HEK293T (cell line): ENCODE measurements at regions not wholly inside any gene's neighbourhood (a gene's known extent, or its start where the extent isn't known, plus 50 kb on each side); places are given as distances from the start of the nearest gene placed in this dataset.

Source experiments
- CTCF ChIA-PET: fragments of 350-600 bp; formaldehyde crosslinking; extraction: SDS; loops from one replicate; lab custom pipeline; 2021; ENCODE audit warnings: antibody characterized with exemption, inconsistent platforms; lab: Yijun Ruan, JAX
- POLR2A ChIA-PET: fragments of 350-600 bp; formaldehyde crosslinking; extraction: SDS; loops from one replicate; lab custom pipeline; 2020; ENCODE audit warnings: antibody characterized with exemption, inconsistent platforms; lab: Yijun Ruan, JAX
- DNase-seq: peaks from one replicate; pipeline ENCODE4 v3.0.0; 2012; ENCODE audit warnings: mixed read lengths; ENCODE audit errors: extremely low spot score
- ARNT ChIP-seq: fragments of 450-650 bp; IDR thresholded peaks from 2 replicates; pipeline ENCODE4 v1.6.1; 2017; ENCODE audit warnings: mild to moderate bottlenecking
- BHLHE40 ChIP-seq: fragments of 450-650 bp; IDR thresholded peaks from 2 replicates; pipeline ENCODE4 v1.6.1; 2016; ENCODE audit warnings: mild to moderate bottlenecking, moderate library complexity, borderline replicate concordance
- CTBP1 ChIP-seq: fragments of 450-650 bp; IDR thresholded peaks from 2 replicates; pipeline ENCODE4 v1.6.1; 2016; ENCODE audit warnings: borderline replicate concordance
- ELF4 ChIP-seq: fragments of 450-650 bp; IDR thresholded peaks from 2 replicates; pipeline ENCODE4 v1.6.1; 2017; ENCODE audit warnings: antibody characterized with exemption
- FOXA1 ChIP-seq: fragments of 450-650 bp; IDR thresholded peaks from 2 replicates; pipeline ENCODE4 v1.6.1; 2016; ENCODE audit warnings: mild to moderate bottlenecking
- FOXK2 ChIP-seq: fragments of 450-650 bp; IDR thresholded peaks from 2 replicates; pipeline ENCODE4 v1.6.1; 2016; ENCODE audit warnings: mild to moderate bottlenecking
- FOXM1 ChIP-seq: fragments of 450-650 bp; IDR thresholded peaks from 2 replicates; pipeline ENCODE4 v1.6.1; 2017; ENCODE audit warnings: mild to moderate bottlenecking, borderline replicate concordance
- HDGF ChIP-seq: fragments of 450-650 bp; IDR thresholded peaks from 2 replicates; pipeline ENCODE4 v1.6.1; 2017; ENCODE audit warnings: antibody characterized with exemption, borderline replicate concordance
- L3MBTL2 ChIP-seq: fragments of 450-650 bp; conservative IDR thresholded peaks from 2 replicates; pipeline ENCODE4 v1.6.1; 2016; ENCODE audit warnings: mild to moderate bottlenecking
- LEF1 ChIP-seq: fragments of 450-650 bp; IDR thresholded peaks from 2 replicates; pipeline ENCODE4 v1.6.1; 2017; ENCODE audit warnings: mild to moderate bottlenecking, borderline replicate concordance
- NFRKB ChIP-seq: fragments of 450-650 bp; IDR thresholded peaks from 2 replicates; pipeline ENCODE4 v1.6.1; 2016; ENCODE audit warnings: mild to moderate bottlenecking, moderate library complexity
- PKNOX1 ChIP-seq: fragments of 450-650 bp; IDR thresholded peaks from 2 replicates; pipeline ENCODE4 v1.6.1; 2016
- SP1 ChIP-seq: fragments of 450-650 bp; IDR thresholded peaks from 2 replicates; pipeline ENCODE4 v1.6.1; 2017
- SUZ12 ChIP-seq: fragments of 450-650 bp; IDR thresholded peaks from 2 replicates; pipeline ENCODE4 v1.6.1; 2016; ENCODE audit warnings: mild to moderate bottlenecking
- TARDBP ChIP-seq: fragments of 450-650 bp; IDR thresholded peaks from 2 replicates; pipeline ENCODE4 v1.6.1; 2016
- ZNF384 ChIP-seq: fragments of 450-650 bp; IDR thresholded peaks from 2 replicates; pipeline ENCODE4 v1.6.1; 2016

GRCh38 chr5:71843111-71843510, 124.0 kb downstream of the CARTPT start:
- POLR2A ChIA-PET, result no interaction called here
- CTCF ChIA-PET, result no interaction called here
- TF ChIP-seq FOXK2 (no peak), ARNT (no peak), L3MBTL2 (no peak)
- no peak for DNase-seq

GRCh38 chr5:71844862-71845261, 125.8 kb downstream of the CARTPT start:
- TF ChIP-seq PKNOX1 (no peak), NFRKB (no peak), L3MBTL2 (no peak), BHLHE40 (no peak), ELF4 (no peak), FOXK2 (no peak), FOXM1 (no peak), CTBP1 (no peak), HDGF (no peak)
- CTCF ChIA-PET, result no interaction called here
- DNase-seq, result no peak
- POLR2A ChIA-PET, result no interaction called here

- ChIA-PET CTCF (no interaction called here), POLR2A (no interaction called here)
- no peak for DNase-seq
- TF ChIP-seq CTBP1 (no peak), ZNF384 (no peak), NFRKB (no peak), L3MBTL2 (no peak), ARNT (no peak), FOXA1 (no peak), BHLHE40 (no peak), HDGF (no peak), SP1 (no peak), SUZ12 (no peak), FOXM1 (no peak), FOXK2 (no peak), ELF4 (no peak), LEF1 (no peak), PKNOX1 (no peak), TARDBP (no peak)
Observed at GRCh38 chr5:71859515-71859914, 140.4 kb downstream of the CARTPT start.

GRCh38 chr5:71860048-71860447, 141.0 kb downstream of the CARTPT start:
- ChIA-PET POLR2A (no interaction called here), CTCF (no interaction called here)
- TF ChIP-seq NFRKB (no peak), ELF4 (no peak), FOXK2 (no peak), ZNF384 (no peak), HDGF (no peak), SP1 (no peak), SUZ12 (no peak), TARDBP (no peak), PKNOX1 (no peak), FOXA1 (no peak), CTBP1 (no peak), FOXM1 (no peak), BHLHE40 (no peak), L3MBTL2 (no peak), ARNT (no peak), LEF1 (no peak)
- no peak for DNase-seq

GRCh38 chr5:71861682-71862081, 142.6 kb downstream of the CARTPT start:
- TF ChIP-seq SP1 (no peak), PKNOX1 (no peak), ARNT (no peak), NFRKB (no peak), SUZ12 (no peak), LEF1 (no peak), L3MBTL2 (no peak), CTBP1 (no peak), ZNF384 (no peak)
- ChIA-PET CTCF (no interaction called here), POLR2A (no interaction called here)
- DNase-seq, result no peak

- CTCF ChIA-PET, result no interaction called here
- DNase-seq, result no peak
- TF ChIP-seq SUZ12 (no peak), LEF1 (no peak), ZNF384 (no peak), FOXK2 (no peak), CTBP1 (no peak), TARDBP (no peak), FOXM1 (no peak), ARNT (no peak), BHLHE40 (no peak), HDGF (no peak), PKNOX1 (no peak), SP1 (no peak)
- POLR2A ChIA-PET, result no interaction called here
Observed at GRCh38 chr5:71862087-71862486, 143.0 kb downstream of the CARTPT start.
